ENCODE measurements at regions not wholly inside any gene's neighbourhood (a gene's known extent, or its start where the extent isn't known, plus 50 kb on each side); places are given as distances from the start of the nearest gene placed in this dataset.
A peak's percentile ranks its signal among the peaks of the same experiment; 100 is the strongest.

GRCh38 chr2:180124273-180125139, 117.4 kb upstream of the CWC22 start:
- TF ChIP-seq, protein P1, sequence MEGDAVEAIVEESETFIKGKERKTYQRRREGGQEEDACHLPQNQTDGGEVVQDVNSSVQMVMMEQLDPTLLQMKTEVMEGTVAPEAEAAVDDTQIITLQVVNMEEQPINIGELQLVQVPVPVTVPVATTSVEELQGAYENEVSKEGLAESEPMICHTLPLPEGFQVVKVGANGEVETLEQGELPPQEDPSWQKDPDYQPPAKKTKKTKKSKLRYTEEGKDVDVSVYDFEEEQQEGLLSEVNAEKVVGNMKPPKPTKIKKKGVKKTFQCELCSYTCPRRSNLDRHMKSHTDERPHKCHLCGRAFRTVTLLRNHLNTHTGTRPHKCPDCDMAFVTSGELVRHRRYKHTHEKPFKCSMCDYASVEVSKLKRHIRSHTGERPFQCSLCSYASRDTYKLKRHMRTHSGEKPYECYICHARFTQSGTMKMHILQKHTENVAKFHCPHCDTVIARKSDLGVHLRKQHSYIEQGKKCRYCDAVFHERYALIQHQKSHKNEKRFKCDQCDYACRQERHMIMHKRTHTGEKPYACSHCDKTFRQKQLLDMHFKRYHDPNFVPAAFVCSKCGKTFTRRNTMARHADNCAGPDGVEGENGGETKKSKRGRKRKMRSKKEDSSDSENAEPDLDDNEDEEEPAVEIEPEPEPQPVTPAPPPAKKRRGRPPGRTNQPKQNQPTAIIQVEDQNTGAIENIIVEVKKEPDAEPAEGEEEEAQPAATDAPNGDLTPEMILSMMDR (IDR thresholded peaks at IDR 0.05 in 8 of 11, conservative IDR thresholded peaks at IDR 0.05 in 3 of 11): peak in 9 of 11 experiments; percentile 12 to 69 (median 52)
- TF ChIP-seq POLR2A (IDR thresholded peaks at IDR 0.05) (no peak), POLR2AphosphoS5 (IDR thresholded peaks at IDR 0.05) (no peak)

Data from spleen (tissue), 7 donors.